GM12891 (cell line): ENCODE measurements at regions not wholly inside any gene's neighbourhood (a gene's known extent, or its start where the extent isn't known, plus 50 kb on each side); places are given as distances from the start of the nearest gene placed in this dataset.

ENCODE experiments used
- POLR2A ChIP-seq: IDR thresholded peaks from 2 replicates; pipeline ENCODE4 v1.6.1; 2011; ENCODE audit warnings: low read depth, low read length, control low read depth
- POLR2AphosphoS5 ChIP-seq: IDR thresholded peaks from 2 replicates; pipeline ENCODE4 v1.6.1; 2011; ENCODE audit warnings: low read depth, low read length, control low read depth
- POU2F2 ChIP-seq: IDR thresholded peaks from 2 replicates; pipeline ENCODE4 v1.6.1; 2011; ENCODE audit warnings: low read depth, mild to moderate bottlenecking, control low read depth, low read length, moderate library complexity
- SPI1 ChIP-seq: IDR thresholded peaks from 2 replicates; pipeline ENCODE4 v1.6.1; 2011; ENCODE audit warnings: low read depth, low read length, control low read depth
- TAF1 ChIP-seq: IDR thresholded peaks from 2 replicates; pipeline ENCODE4 v1.6.1; 2011; ENCODE audit warnings: low read depth, low read length, control low read depth

DNA sequence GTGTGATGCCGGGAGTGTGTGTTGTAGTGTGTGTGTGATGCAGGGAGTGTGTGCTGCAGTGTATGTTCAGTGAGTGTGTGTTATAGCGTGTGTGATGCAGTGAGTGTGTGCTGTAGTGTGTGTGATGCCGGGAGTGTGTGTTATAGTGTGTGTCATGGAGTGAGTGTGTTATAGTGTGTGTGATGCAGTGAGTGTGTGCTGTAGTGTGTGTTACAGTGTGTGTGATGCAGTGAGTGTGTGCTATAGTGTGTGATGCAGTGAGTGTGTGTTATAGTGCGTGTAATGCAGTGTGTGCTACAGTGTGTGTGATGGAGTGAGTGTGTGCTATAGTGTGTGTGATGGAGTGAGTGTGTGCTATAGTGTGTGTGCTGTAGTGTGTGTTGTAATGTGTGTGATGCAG is 182.1 kb upstream of the SOX11 start:
- TF ChIP-seq POLR2A = no peak
- TF ChIP-seq SPI1 = no peak
- no peak for TF ChIP-seq TAF1
- no peak for TF ChIP-seq POLR2AphosphoS5
- no peak for TF ChIP-seq POU2F2
